ENCODE measurements at regions not wholly inside any gene's neighbourhood (a gene's known extent, or its start where the extent isn't known, plus 50 kb on each side); places are given as distances from the start of the nearest gene placed in this dataset.
"Not testable (repeated sequence)": the region's sequence is repeated elsewhere in the genome, so short reads cannot be mapped to it uniquely, and the experiment has no call there.

GRCh38 chr5:34296759-34297158 lies 253.7 kb upstream of the C1QTNF3 start:
- H3K4me1 Mint-ChIP-seq, result peaks cover 23% of the 10 kb centered on the region
- ATAC-seq (peak; percentile 99), DNase-seq (ENCODE audit: low spot score) (peak; percentile 43)
- H3K27ac Mint-ChIP-seq; H3K27me3 Mint-ChIP-seq (ENCODE audit: low read depth); H3K4me3 Mint-ChIP-seq; CTCF ChIA-PET; POLR2A ChIA-PET: not testable (repeated sequence)
- peak; percentile 51; the same call in 1 of the 2 replicates for TF ChIP-seq ZNF121 (CRISPR knock-in tag; IDR thresholded peaks at IDR 0.05)
- peaks cover 20% of the 10 kb centered on the region for H3K9me3 Mint-ChIP-seq
- peaks cover 24% of the 10 kb centered on the region for H3K36me3 Mint-ChIP-seq

- POLR2A ChIA-PET; H3K4me1 Mint-ChIP-seq; H3K27ac Mint-ChIP-seq; ATAC-seq; H3K9me3 Mint-ChIP-seq; DNase-seq (ENCODE audit: low spot score); H3K4me3 Mint-ChIP-seq; H3K27me3 Mint-ChIP-seq (ENCODE audit: low read depth); CTCF ChIA-PET; H3K36me3 Mint-ChIP-seq: not testable (repeated sequence)
These were observed 286.2 kb upstream of the C1QTNF3 start for GRCh38 chr5:34329201-34329600.

GRCh38 chr5:34329611-34330108 lies 286.6 kb upstream of the C1QTNF3 start:
- ATAC-seq, CTCF ChIA-PET, H3K27ac Mint-ChIP-seq: not testable (repeated sequence)

GRCh38 chr5:34331928-34332454 lies 289.0 kb upstream of the C1QTNF3 start:
- H3K4me1 Mint-ChIP-seq; POLR2A ChIA-PET; H3K9me3 Mint-ChIP-seq; H3K4me3 Mint-ChIP-seq; H3K27ac Mint-ChIP-seq; H3K36me3 Mint-ChIP-seq; ATAC-seq; H3K27me3 Mint-ChIP-seq (ENCODE audit: low read depth); DNase-seq (ENCODE audit: low spot score); CTCF ChIA-PET: not testable (repeated sequence)

More at GRCh38 chr5:34329611-34330108, 286.6 kb upstream of the C1QTNF3 start:
- H3K36me3 Mint-ChIP-seq; H3K4me3 Mint-ChIP-seq; H3K9me3 Mint-ChIP-seq; H3K4me1 Mint-ChIP-seq; DNase-seq (ENCODE audit: low spot score); POLR2A ChIA-PET; H3K27me3 Mint-ChIP-seq (ENCODE audit: low read depth): not testable (repeated sequence)

- peaks cover 20% of the 10 kb centered on the region for H3K4me1 Mint-ChIP-seq
- H3K4me3 Mint-ChIP-seq; H3K27ac Mint-ChIP-seq; H3K9me3 Mint-ChIP-seq; ATAC-seq; H3K27me3 Mint-ChIP-seq (ENCODE audit: low read depth); H3K36me3 Mint-ChIP-seq; DNase-seq (ENCODE audit: low spot score); POLR2A ChIA-PET; CTCF ChIA-PET: not testable (repeated sequence)
These were observed 296.5 kb upstream of the C1QTNF3 start for GRCh38 chr5:34339408-34340001.

GRCh38 chr5:34354440-34354839 lies 301.7 kb upstream of the RAI14 start:
- H3K36me3 Mint-ChIP-seq; H3K4me3 Mint-ChIP-seq; CTCF ChIA-PET; H3K27ac Mint-ChIP-seq; H3K4me1 Mint-ChIP-seq; ATAC-seq; H3K27me3 Mint-ChIP-seq (ENCODE audit: low read depth); DNase-seq (ENCODE audit: low spot score); POLR2A ChIA-PET: not testable (repeated sequence)
- peaks cover 12% of the 10 kb centered on the region; the same call in 1 of the 2 replicates for H3K9me3 Mint-ChIP-seq

GRCh38 chr5:34371417-34371816 lies 284.7 kb upstream of the RAI14 start:
- H3K27me3 Mint-ChIP-seq (ENCODE audit: low read depth); H3K4me3 Mint-ChIP-seq; DNase-seq (ENCODE audit: low spot score); ATAC-seq; CTCF ChIA-PET; POLR2A ChIA-PET; H3K4me1 Mint-ChIP-seq; H3K27ac Mint-ChIP-seq: not testable (repeated sequence)
- H3K9me3 Mint-ChIP-seq, result peaks cover 23% of the 10 kb centered on the region
- H3K36me3 Mint-ChIP-seq, result peaks cover 13% of the 10 kb centered on the region

GRCh38 chr5:34371817-34372216 lies 284.3 kb upstream of the RAI14 start:
- CTCF ChIA-PET, result not testable (repeated sequence)

GRCh38 chr5:34372739-34373138 lies 283.4 kb upstream of the RAI14 start:
- H3K27me3 Mint-ChIP-seq (ENCODE audit: low read depth); ATAC-seq: not testable (repeated sequence)

More at GRCh38 chr5:34371817-34372216, 284.3 kb upstream of the RAI14 start:
- H3K36me3 Mint-ChIP-seq, result peaks cover 13% of the 10 kb centered on the region
- POLR2A ChIA-PET; H3K27ac Mint-ChIP-seq; H3K4me3 Mint-ChIP-seq; ATAC-seq; DNase-seq (ENCODE audit: low spot score); H3K4me1 Mint-ChIP-seq; H3K27me3 Mint-ChIP-seq (ENCODE audit: low read depth): not testable (repeated sequence)
- peaks cover 20% of the 10 kb centered on the region for H3K9me3 Mint-ChIP-seq

GRCh38 chr5:34377651-34378050 lies 278.5 kb upstream of the RAI14 start:
- H3K27me3 Mint-ChIP-seq (ENCODE audit: low read depth); ATAC-seq; POLR2A ChIA-PET; H3K27ac Mint-ChIP-seq; DNase-seq (ENCODE audit: low spot score); CTCF ChIA-PET; H3K4me3 Mint-ChIP-seq; H3K4me1 Mint-ChIP-seq: not testable (repeated sequence)
- H3K9me3 Mint-ChIP-seq, result peaks cover 26% of the 10 kb centered on the region
- H3K36me3 Mint-ChIP-seq, result peaks cover 18% of the 10 kb centered on the region

More at GRCh38 chr5:34372739-34373138, 283.4 kb upstream of the RAI14 start:
- CTCF ChIA-PET; H3K4me1 Mint-ChIP-seq; POLR2A ChIA-PET; H3K27ac Mint-ChIP-seq; DNase-seq (ENCODE audit: low spot score); H3K4me3 Mint-ChIP-seq: not testable (repeated sequence)
- Mint-ChIP-seq H3K9me3 (peaks cover 16% of the 10 kb centered on the region), H3K36me3 (peaks cover 10% of the 10 kb centered on the region)

- POLR2A ChIA-PET; DNase-seq (ENCODE audit: low spot score); H3K4me1 Mint-ChIP-seq; CTCF ChIA-PET; H3K27me3 Mint-ChIP-seq (ENCODE audit: low read depth); H3K4me3 Mint-ChIP-seq; H3K27ac Mint-ChIP-seq; ATAC-seq: not testable (repeated sequence)
- Mint-ChIP-seq H3K9me3 (peaks cover 26% of the 10 kb centered on the region), H3K36me3 (peaks cover 18% of the 10 kb centered on the region)
These were observed 277.6 kb upstream of the RAI14 start for GRCh38 chr5:34378498-34378897.

- H3K27me3 Mint-ChIP-seq (ENCODE audit: low read depth); H3K4me1 Mint-ChIP-seq; H3K27ac Mint-ChIP-seq; CTCF ChIA-PET; H3K4me3 Mint-ChIP-seq; ATAC-seq; DNase-seq (ENCODE audit: low spot score): not testable (repeated sequence)
- Mint-ChIP-seq H3K9me3 (peaks cover 16% of the 10 kb centered on the region), H3K36me3 (peaks cover 12% of the 10 kb centered on the region)
- POLR2A ChIA-PET, result interaction anchor here (0.7 kb wide), 1 partner anchor 20 kb away, joined by 3 read pairs; no protein-coding TSS in a partner anchor
These were observed 267.4 kb upstream of the RAI14 start for GRCh38 chr5:34388754-34389153.
